CD4-positive, CD25-positive, alpha-beta regulatory T cell (primary cell): ENCODE measurements at regions not wholly inside any gene's neighbourhood (a gene's known extent, or its start where the extent isn't known, plus 50 kb on each side); places are given as distances from the start of the nearest gene placed in this dataset.

ENCODE experiments used
- ATAC-seq, 2 donors: fragments of 150-1000 bp; cut with Tn5 transposase; one replicate each; pipeline ENCODE4 v1.10.0; 2021; ENCODE audit warnings: low read depth in 2 of 2, moderate number of reproducible peaks in 2 of 2, moderate library complexity in 1 of 2
- DNase-seq, 3 donors: peaks; one replicate each; pipeline versions ENCODE4 v3.0.0 to v3.0.0-alpha.2; 2012 to 2022; ENCODE audit warnings: mixed read lengths in 1 of 3
- H3K27ac ChIP-seq: one replicate; pipeline ENCODE4 v1.7.0; 2013; ENCODE audit warnings: mild to moderate bottlenecking, low read length; ENCODE audit not compliant: insufficient read depth, poor library complexity, severe bottlenecking
- H3K27me3 ChIP-seq: one replicate; pipeline ENCODE4 v1.7.0; 2013; ENCODE audit warnings: low read length; ENCODE audit not compliant: control insufficient read depth, insufficient read depth
- H3K36me3 ChIP-seq: one replicate; pipeline ENCODE4 v1.7.0; 2013; ENCODE audit warnings: mild to moderate bottlenecking, low read length, moderate library complexity; ENCODE audit not compliant: control insufficient read depth, insufficient read depth
- H3K4me1 ChIP-seq: 2 replicates; pipeline ENCODE4 v1.7.0; 2013; ENCODE audit warnings: mild to moderate bottlenecking, low read length; ENCODE audit not compliant: insufficient read depth, control insufficient read depth, poor library complexity, severe bottlenecking
- H3K4me3 ChIP-seq: one replicate; pipeline ENCODE4 v1.7.0; 2013; ENCODE audit warnings: low read depth, mild to moderate bottlenecking, low read length, moderate library complexity
- H3K9me3 ChIP-seq, 2 experiments: 1 replicate in 1 of 2; 2 replicates in 1 of 2; pipeline ENCODE4 v1.7.0; 2013; ENCODE audit warnings: low read length in 2 of 2, mild to moderate bottlenecking in 1 of 2, moderate library complexity in 1 of 2; ENCODE audit not compliant: control insufficient read depth in 2 of 2
- H3K27ac Mint-ChIP-seq, 3 donors: one replicate each; pipeline ENCODE4 v1.8.0; 2020 to 2022; ENCODE audit warnings: mild to moderate bottlenecking in 3 of 3, mixed read lengths in 3 of 3, moderate library complexity in 2 of 3
- H3K27me3 Mint-ChIP-seq: one replicate; pipeline ENCODE4 v1.8.0; 2022; ENCODE audit warnings: mild to moderate bottlenecking, mixed read lengths
- H3K36me3 Mint-ChIP-seq: one replicate; pipeline ENCODE4 v1.8.0; 2020; ENCODE audit warnings: mixed read lengths
- H3K4me1 Mint-ChIP-seq, 4 donors: one replicate each; pipeline ENCODE4 v1.8.0; 2020 to 2022; ENCODE audit warnings: mixed read lengths in 4 of 4, mild to moderate bottlenecking in 1 of 4
- H3K4me3 Mint-ChIP-seq, 4 donors: one replicate each; pipeline ENCODE4 v1.8.0; 2020 to 2022; ENCODE audit warnings: mild to moderate bottlenecking in 4 of 4, mixed read lengths in 4 of 4, moderate library complexity in 3 of 4
- H3K9me3 Mint-ChIP-seq, 7 donors: one replicate each; pipeline ENCODE4 v1.8.0; 2020 to 2022; ENCODE audit warnings: mixed read lengths in 7 of 7, mild to moderate bottlenecking in 3 of 7, moderate library complexity in 2 of 7

DNA sequence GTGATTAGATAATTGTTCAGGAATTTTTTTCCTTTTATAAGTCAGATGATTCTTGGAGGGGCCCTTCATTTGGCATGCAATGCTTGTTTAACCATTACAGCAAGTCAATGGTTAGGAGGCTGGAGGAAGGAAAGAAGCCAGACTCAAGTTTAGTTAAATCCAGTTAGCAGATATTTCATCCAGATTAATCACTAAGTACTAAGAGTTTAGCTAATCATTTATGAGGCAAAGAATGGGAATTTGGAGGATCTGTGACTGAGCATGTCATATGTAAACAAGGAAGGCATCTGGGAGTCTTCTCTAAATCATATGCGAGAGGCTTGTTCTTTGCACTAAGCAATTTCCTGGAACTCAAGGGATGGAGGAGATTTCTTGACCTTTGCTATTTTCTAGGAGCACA lies 145.3 kb upstream of the SGCD start:
- no peak overlapping the region for H3K4me3 ChIP-seq
- Mint-ChIP-seq H3K27me3 (no peaks in the 10 kb centered on the region), H3K27ac (no peak overlapping the region), H3K9me3 (peaks cover 0 to 5% (median 0%) of the 10 kb centered on the region in 7 donors), H3K4me1 (no peaks in the 10 kb centered on the region), H3K4me3 (no peak overlapping the region), H3K36me3 (no peaks in the 10 kb centered on the region)
- DNase-seq (no peak), ATAC-seq (no peak)
- H3K27me3 ChIP-seq = no peaks in the 10 kb centered on the region
- H3K9me3 ChIP-seq = no peaks in the 10 kb centered on the region
- no peaks in the 10 kb centered on the region for H3K36me3 ChIP-seq
- no peaks in the 10 kb centered on the region for H3K4me1 ChIP-seq
- no peak overlapping the region for H3K27ac ChIP-seq

DNA sequence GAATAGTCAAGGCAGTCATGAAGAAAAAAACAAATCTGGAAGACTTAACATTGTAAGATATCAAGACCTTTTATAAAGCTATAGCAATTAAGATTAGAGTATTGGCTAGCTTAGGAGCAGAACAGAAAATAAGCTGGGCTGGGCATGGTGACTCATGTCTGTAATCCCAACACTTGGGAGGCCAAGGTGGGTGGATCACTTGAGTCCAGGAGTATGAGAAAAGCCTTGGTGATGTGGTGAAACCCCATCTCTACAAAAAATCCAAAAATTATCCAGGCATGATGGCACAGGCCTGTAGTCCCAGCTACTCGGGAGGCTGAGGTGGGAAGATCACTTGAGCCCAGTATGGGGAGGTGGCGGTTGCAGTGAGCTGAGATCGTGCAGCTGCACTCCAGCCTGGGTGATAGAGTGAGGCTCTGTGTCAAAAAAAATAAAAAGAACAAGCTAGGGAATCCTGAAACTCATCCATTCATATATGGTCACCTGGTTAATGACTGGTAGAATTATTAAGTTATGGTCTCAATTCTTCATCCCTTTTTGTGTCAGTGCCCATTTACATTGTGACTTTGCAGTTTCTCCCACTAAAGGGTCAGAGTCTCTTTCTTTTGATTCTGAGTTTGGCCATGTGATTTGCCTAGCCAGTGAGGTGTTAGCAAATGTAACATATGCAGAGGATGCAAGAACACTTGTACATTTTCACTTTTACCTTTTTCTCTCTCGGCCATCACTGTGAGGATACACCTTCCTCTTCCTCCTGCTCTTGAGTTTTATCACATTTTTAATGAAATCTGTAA lies 144.6 kb upstream of the SGCD start:
- DNase-seq (no peak), ATAC-seq (no peak)
- peaks cover 0 to 5% (median 0%) of the 10 kb centered on the region in 7 donors for H3K9me3 Mint-ChIP-seq
- no peaks in the 10 kb centered on the region for H3K9me3 ChIP-seq
- H3K27me3 Mint-ChIP-seq = peaks cover 2% of the 10 kb centered on the region
- no peaks in the 10 kb centered on the region for H3K36me3 Mint-ChIP-seq
- H3K27ac Mint-ChIP-seq = no peak overlapping the region
- H3K4me1 Mint-ChIP-seq = no peaks in the 10 kb centered on the region
- H3K4me3 Mint-ChIP-seq = no peak overlapping the region
- H3K27ac ChIP-seq = no peak overlapping the region
- no peaks in the 10 kb centered on the region for H3K4me1 ChIP-seq
- no peaks in the 10 kb centered on the region for H3K27me3 ChIP-seq
- H3K4me3 ChIP-seq = no peak overlapping the region
- no peaks in the 10 kb centered on the region for H3K36me3 ChIP-seq

DNA sequence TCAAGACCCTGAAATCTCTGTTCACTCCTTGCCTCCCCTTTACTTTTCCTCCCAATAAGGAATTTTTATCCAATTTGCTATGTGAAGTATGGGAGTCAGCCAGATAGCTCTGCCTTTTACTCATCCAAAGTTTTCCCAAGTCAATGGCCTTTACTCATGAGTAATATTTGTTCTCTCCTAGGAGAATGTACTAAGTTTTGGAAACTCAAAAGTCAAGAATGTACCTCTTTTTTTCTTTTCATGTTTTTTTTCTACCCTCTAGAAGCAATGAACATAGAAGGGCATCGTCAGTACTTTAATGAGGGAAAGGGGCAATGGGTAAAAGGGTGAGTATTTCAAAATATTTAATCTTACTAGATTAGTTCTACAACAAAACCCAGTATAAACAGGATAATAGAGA lies 140.2 kb upstream of the SGCD start:
- no peak overlapping the region for H3K4me3 Mint-ChIP-seq
- no peaks in the 10 kb centered on the region for H3K4me1 ChIP-seq
- no peak overlapping the region for H3K4me3 ChIP-seq
- peaks cover 4% of the 10 kb centered on the region for H3K27me3 Mint-ChIP-seq
- no peak for DNase-seq
- H3K27ac ChIP-seq = no peak overlapping the region
- no peaks in the 10 kb centered on the region for H3K36me3 ChIP-seq
- no peaks in the 10 kb centered on the region for H3K9me3 ChIP-seq
- H3K27ac Mint-ChIP-seq = no peak overlapping the region
- no peaks in the 10 kb centered on the region for H3K36me3 Mint-ChIP-seq
- H3K4me1 Mint-ChIP-seq = no peaks in the 10 kb centered on the region
- H3K9me3 Mint-ChIP-seq = peaks cover 0 to 3% (median 0%) of the 10 kb centered on the region in 7 donors
- no peak for ATAC-seq
- no peaks in the 10 kb centered on the region for H3K27me3 ChIP-seq

DNA sequence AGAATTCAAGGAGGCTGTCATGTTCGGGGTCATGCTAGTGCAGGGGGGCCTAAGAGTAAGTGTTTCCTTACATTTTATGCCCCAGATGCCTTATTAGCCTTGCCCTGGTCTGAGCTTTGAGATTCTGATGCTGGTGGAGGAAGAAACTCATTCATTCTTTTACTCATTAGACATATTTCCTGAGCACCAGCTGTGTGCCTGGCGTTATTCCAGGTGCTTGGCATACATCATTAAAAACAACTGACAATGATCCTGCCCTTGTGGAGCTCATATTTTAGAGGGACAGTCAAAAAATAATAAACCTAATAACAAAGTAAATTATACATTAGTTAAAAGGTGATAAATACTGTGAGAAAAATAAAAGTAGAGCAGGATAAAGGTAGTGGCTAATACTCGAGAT lies 138.9 kb upstream of the SGCD start:
- Mint-ChIP-seq H3K9me3 (peaks cover 0 to 4% (median 0%) of the 10 kb centered on the region in 7 donors), H3K4me3 (no peak overlapping the region), H3K4me1 (no peaks in the 10 kb centered on the region), H3K36me3 (no peaks in the 10 kb centered on the region), H3K27me3 (peaks cover 4% of the 10 kb centered on the region), H3K27ac (no peak overlapping the region)
- ATAC-seq (no peak), DNase-seq (no peak)
- Histone ChIP-seq H3K27ac (no peak overlapping the region), H3K4me1 (no peaks in the 10 kb centered on the region), H3K4me3 (no peak overlapping the region), H3K36me3 (no peaks in the 10 kb centered on the region), H3K27me3 (no peaks in the 10 kb centered on the region), H3K9me3 (no peaks in the 10 kb centered on the region)

DNA sequence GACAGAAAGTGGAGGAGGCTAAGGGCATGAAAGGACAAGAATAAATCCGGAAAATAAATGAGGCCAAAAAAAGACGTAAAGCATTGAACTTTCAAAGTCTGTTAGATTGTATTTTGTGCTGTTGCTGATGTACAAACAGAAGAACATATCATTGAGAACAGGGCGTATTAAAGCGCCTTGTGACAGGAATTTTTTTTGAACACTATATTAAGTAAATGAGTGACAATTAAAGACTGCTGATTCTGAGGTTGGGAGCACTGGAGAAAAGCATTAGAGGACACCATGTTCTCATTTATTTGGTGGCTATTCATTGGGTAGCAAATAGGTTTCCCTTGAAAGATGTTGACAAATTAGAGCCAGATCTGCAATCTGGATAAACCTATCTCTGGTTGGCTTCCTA lies 137.3 kb upstream of the SGCD start:
- H3K4me1 Mint-ChIP-seq = no peaks in the 10 kb centered on the region
- Histone ChIP-seq H3K9me3 (no peaks in the 10 kb centered on the region), H3K36me3 (no peaks in the 10 kb centered on the region), H3K4me1 (no peaks in the 10 kb centered on the region), H3K27me3 (no peaks in the 10 kb centered on the region), H3K4me3 (no peak overlapping the region), H3K27ac (no peak overlapping the region)
- no peak overlapping the region for H3K4me3 Mint-ChIP-seq
- DNase-seq (no peak), ATAC-seq (no peak)
- peaks cover 7% of the 10 kb centered on the region for H3K27me3 Mint-ChIP-seq
- no peak overlapping the region for H3K27ac Mint-ChIP-seq
- peaks cover 0 to 4% (median 0%) of the 10 kb centered on the region in 7 donors for H3K9me3 Mint-ChIP-seq
- H3K36me3 Mint-ChIP-seq = no peaks in the 10 kb centered on the region

DNA sequence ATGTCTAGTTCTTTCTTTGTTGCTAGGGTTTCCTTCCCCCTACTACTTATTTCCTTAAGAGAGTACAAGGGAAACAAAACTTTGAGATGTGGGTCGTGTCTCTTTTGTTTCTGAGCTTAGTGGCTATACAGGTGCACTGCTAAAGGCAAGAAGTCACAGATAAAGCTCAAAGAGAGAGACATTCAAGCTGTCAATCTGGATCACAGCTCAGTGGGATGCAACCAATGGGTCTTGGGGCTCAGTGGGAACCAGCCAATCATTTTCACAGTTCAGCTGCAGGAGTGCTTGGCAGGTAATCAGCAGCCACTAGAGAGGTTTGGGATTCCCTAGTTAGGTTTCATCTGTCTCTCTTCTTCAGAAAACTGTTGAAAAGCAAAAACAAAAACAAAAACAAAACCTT lies 135.4 kb upstream of the SGCD start:
- ATAC-seq = no peak
- H3K27ac Mint-ChIP-seq = no peak overlapping the region
- no peaks in the 10 kb centered on the region for H3K4me1 Mint-ChIP-seq
- Histone ChIP-seq H3K9me3 (no peaks in the 10 kb centered on the region), H3K27ac (no peak overlapping the region), H3K4me1 (no peaks in the 10 kb centered on the region), H3K27me3 (no peaks in the 10 kb centered on the region), H3K36me3 (no peaks in the 10 kb centered on the region), H3K4me3 (no peak overlapping the region)
- no peaks in the 10 kb centered on the region for H3K36me3 Mint-ChIP-seq
- no peak for DNase-seq
- peaks cover 0 to 4% (median 0%) of the 10 kb centered on the region in 7 donors for H3K9me3 Mint-ChIP-seq
- H3K4me3 Mint-ChIP-seq = no peak overlapping the region
- H3K27me3 Mint-ChIP-seq = peaks cover 7% of the 10 kb centered on the region

DNA sequence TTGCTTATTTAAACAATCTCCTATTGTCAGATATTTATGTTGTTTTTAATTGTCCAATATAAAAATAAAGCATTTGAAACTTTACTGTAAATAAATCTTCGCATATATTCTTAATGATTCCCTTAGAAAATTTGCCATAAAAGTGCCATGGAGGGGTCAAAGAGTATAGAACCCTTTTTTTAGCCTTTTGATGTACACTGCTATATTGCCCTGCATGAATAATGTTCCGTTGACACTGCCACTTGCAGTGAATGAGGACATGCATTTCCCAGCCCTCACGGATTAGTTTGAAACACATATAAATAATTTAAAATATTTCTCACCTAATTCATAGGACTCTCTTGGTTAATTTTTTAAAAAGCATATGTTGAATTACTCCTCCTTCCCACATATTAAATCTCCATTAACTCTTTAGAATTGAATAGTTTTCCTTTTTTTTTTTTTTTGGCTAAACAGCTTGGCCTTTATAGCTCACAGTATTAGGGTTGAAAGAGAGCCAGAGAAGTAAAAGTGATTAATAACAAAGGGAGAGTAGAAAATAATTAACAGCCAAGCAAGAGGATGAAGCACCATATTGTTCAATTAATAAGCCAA lies 129.8 kb upstream of the SGCD start:
- Mint-ChIP-seq H3K4me3 (no peak overlapping the region), H3K27me3 (peaks cover 4% of the 10 kb centered on the region), H3K36me3 (no peaks in the 10 kb centered on the region), H3K4me1 (peaks cover 0 to 2% (median 0%) of the 10 kb centered on the region in 4 donors), H3K9me3 (peaks cover 0 to 1% (median 0%) of the 10 kb centered on the region in 7 donors), H3K27ac (no peak overlapping the region)
- no peak for DNase-seq
- no peak overlapping the region for H3K27ac ChIP-seq
- no peaks in the 10 kb centered on the region for H3K4me1 ChIP-seq
- H3K27me3 ChIP-seq = no peaks in the 10 kb centered on the region
- H3K4me3 ChIP-seq = no peak overlapping the region
- no peak for ATAC-seq
- H3K36me3 ChIP-seq = no peaks in the 10 kb centered on the region
- H3K9me3 ChIP-seq = no peaks in the 10 kb centered on the region

DNA sequence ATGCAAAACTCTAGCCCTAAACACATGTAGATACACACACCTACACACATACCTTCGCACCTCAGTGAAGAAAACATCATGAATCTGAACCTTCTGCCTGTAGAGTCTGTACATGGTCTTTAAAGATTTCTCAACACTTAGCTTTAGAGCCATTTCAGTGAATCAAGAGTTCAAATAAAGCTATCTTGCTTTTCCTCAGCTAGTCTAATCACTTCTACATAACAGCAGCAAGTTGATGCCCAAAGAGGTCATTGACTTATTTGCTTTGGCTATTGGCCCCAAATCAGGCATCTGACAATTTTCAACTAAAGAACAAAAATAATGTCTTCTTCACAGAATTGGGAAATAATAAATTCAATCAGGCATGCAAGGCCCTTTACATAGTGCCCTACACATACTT lies 127.9 kb upstream of the SGCD start:
- Histone ChIP-seq H3K27me3 (no peaks in the 10 kb centered on the region), H3K36me3 (no peaks in the 10 kb centered on the region), H3K4me1 (no peaks in the 10 kb centered on the region), H3K27ac (no peak overlapping the region), H3K9me3 (no peaks in the 10 kb centered on the region), H3K4me3 (no peak overlapping the region)
- ATAC-seq (no peak), DNase-seq (no peak)
- Mint-ChIP-seq H3K4me1 (peaks cover 0 to 2% (median 0%) of the 10 kb centered on the region in 4 donors), H3K36me3 (no peaks in the 10 kb centered on the region), H3K9me3 (peaks cover 0 to 1% (median 0%) of the 10 kb centered on the region in 7 donors), H3K27me3 (peaks cover 3% of the 10 kb centered on the region), H3K27ac (no peak overlapping the region), H3K4me3 (no peak overlapping the region)
